Endodermal cell (in vitro differentiated cells): ENCODE measurements at regions not wholly inside any gene's neighbourhood (a gene's known extent, or its start where the extent isn't known, plus 50 kb on each side); places are given as distances from the start of the nearest gene placed in this dataset.
"Not testable (repeated sequence)": the region's sequence is repeated elsewhere in the genome, so short reads cannot be mapped to it uniquely, and the experiment has no call there.

Experiments used
- DNase-seq: peaks from one replicate; pipeline ENCODE4 v3.0.0-alpha.2; 2017
- H3K27ac ChIP-seq: 2 replicates; pipeline ENCODE4 v1.5.1; 2013; ENCODE audit warnings: mild to moderate bottlenecking, low read depth, low read length, moderate library complexity
- H3K27me3 ChIP-seq: 2 replicates; pipeline ENCODE4 v1.6.1; 2013; ENCODE audit warnings: mild to moderate bottlenecking, low read length, moderate library complexity; ENCODE audit not compliant: insufficient read depth, control insufficient read depth, poor library complexity, severe bottlenecking
- H3K36me3 ChIP-seq: 2 replicates; pipeline ENCODE4 v1.7.0; 2013; ENCODE audit warnings: mild to moderate bottlenecking, low read length, moderate library complexity; ENCODE audit not compliant: control insufficient read depth, insufficient read depth
- H3K4me1 ChIP-seq: one replicate; pipeline ENCODE4 v1.7.0; 2013; ENCODE audit warnings: low read length; ENCODE audit not compliant: control insufficient read depth, insufficient read depth
- H3K4me3 ChIP-seq: 2 replicates; pipeline ENCODE4 v1.5.1; 2013; ENCODE audit warnings: mild to moderate bottlenecking, low read length, moderate library complexity
- H3K9ac ChIP-seq: 2 replicates; pipeline ENCODE4 v1.6.1; 2013; ENCODE audit warnings: mild to moderate bottlenecking, low read length, moderate library complexity; ENCODE audit not compliant: poor library complexity, severe bottlenecking; ENCODE audit errors: extremely low read depth
- H3K9me3 ChIP-seq: 2 replicates; pipeline ENCODE4 v1.6.1; 2013; ENCODE audit warnings: mild to moderate bottlenecking, low read length, moderate library complexity; ENCODE audit not compliant: control insufficient read depth
- H3K27ac Mint-ChIP-seq: 2 replicates; pipeline ENCODE4 v1.8.0; 2020; ENCODE audit warnings: mixed read lengths
- H3K27me3 Mint-ChIP-seq: 2 replicates; pipeline ENCODE4 v1.8.0; 2021; ENCODE audit warnings: mild to moderate bottlenecking, mixed read lengths; ENCODE audit not compliant: insufficient read depth
- H3K36me3 Mint-ChIP-seq: 2 replicates; pipeline ENCODE4 v1.8.0; 2020; ENCODE audit warnings: low read depth, mixed read lengths
- H3K4me1 Mint-ChIP-seq: 2 replicates; pipeline ENCODE4 v1.8.0; 2020; ENCODE audit warnings: mixed read lengths
- H3K4me3 Mint-ChIP-seq: 2 replicates; pipeline ENCODE4 v1.8.0; 2020; ENCODE audit warnings: mild to moderate bottlenecking, moderate library complexity, mixed read lengths
- H3K9me3 Mint-ChIP-seq: 2 replicates; pipeline ENCODE4 v1.8.0; 2020; ENCODE audit warnings: mild to moderate bottlenecking, mixed read lengths
- WGBS, 2 experiments: methylation state at CpG; one replicate each; pipeline versions ENCODE4 v1.1.5 to v1.1.7; 2013; ENCODE audit warnings: missing lambda C conversion rate in 2 of 2, mixed read lengths in 1 of 2; ENCODE audit not compliant: insufficient coverage in 1 of 2, insufficient read length in 1 of 2; 5-methylcytosine and 5-hydroxymethylcytosine counted together
- TF ChIP-seq, protein P1 (sequence below): fragments of 200-600 bp; sonication (generic); conservative IDR thresholded peaks from 2 replicates; pipeline ENCODE4 v1.5.0; 2021; ENCODE audit warnings: antibody characterized with exemption, mild to moderate bottlenecking

DNA sequence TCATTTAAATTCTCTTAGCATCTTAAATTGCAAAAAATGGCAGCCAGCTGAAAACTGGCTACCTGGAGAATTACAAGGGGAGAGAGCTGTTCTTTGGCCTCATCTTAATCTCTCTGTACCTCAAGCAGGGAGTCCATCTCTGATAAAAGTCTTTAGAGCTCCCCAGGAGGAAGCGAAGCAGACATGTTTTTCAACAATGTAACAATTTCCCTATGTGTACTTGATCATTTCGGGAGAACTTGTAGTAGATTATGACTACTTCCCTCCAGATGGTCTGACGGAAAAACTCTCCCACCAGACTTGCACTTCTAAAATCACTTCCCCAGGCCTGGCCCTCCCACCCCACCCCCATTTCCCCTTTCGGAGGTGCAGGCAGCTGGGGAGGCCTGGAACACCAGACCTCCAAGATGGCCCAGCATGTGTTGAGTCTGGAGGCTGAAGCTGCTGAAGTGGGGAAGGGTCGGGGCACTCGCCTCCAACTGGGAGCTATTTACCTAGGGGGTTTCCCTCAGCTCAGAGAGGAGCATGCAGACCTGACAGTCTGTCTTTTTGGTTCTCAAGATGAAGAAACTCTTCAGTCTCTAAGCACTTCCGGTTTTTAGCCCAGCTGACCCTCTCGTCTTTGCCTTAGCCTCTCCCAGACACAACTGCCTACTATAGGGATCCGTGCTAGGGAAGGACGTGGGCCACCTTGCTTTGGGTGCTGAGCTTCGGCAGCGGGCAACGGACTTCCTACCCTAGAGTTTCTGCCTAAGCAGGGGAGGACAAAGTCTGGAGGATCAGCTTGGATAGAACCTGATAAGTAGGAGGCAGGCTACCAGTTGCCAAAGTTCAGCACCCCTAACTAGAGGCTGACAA lies 164.0 kb upstream of the TBL1XR1 start:
- Histone ChIP-seq H3K4me1 (peaks cover 35% of the 10 kb centered on the region), H3K36me3 (no peaks in the 10 kb centered on the region), H3K27me3 (no peaks in the 10 kb centered on the region), H3K27ac (no peak overlapping the region), H3K9me3 (peaks cover 6% of the 10 kb centered on the region), H3K9ac (no peak overlapping the region), H3K4me3 (no peak overlapping the region)
- Mint-ChIP-seq H3K4me3 (no peak overlapping the region), H3K9me3 (peaks cover 4% of the 10 kb centered on the region), H3K36me3 (no peaks in the 10 kb centered on the region), H3K27ac (peak overlapping the region; percentile 97), H3K4me1 (peaks cover 55% of the 10 kb centered on the region), H3K27me3 (no peaks in the 10 kb centered on the region)
- 75 to 80% methylated on average over 7 to 13 of the region's 13 CpGs for WGBS, 2 experiments
- TF ChIP-seq, protein P1, sequence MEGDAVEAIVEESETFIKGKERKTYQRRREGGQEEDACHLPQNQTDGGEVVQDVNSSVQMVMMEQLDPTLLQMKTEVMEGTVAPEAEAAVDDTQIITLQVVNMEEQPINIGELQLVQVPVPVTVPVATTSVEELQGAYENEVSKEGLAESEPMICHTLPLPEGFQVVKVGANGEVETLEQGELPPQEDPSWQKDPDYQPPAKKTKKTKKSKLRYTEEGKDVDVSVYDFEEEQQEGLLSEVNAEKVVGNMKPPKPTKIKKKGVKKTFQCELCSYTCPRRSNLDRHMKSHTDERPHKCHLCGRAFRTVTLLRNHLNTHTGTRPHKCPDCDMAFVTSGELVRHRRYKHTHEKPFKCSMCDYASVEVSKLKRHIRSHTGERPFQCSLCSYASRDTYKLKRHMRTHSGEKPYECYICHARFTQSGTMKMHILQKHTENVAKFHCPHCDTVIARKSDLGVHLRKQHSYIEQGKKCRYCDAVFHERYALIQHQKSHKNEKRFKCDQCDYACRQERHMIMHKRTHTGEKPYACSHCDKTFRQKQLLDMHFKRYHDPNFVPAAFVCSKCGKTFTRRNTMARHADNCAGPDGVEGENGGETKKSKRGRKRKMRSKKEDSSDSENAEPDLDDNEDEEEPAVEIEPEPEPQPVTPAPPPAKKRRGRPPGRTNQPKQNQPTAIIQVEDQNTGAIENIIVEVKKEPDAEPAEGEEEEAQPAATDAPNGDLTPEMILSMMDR = no peak
- no peak for DNase-seq

- DNase-seq = no peak
- Histone ChIP-seq H3K4me3 (no peak overlapping the region), H3K36me3 (no peaks in the 10 kb centered on the region), H3K27ac (no peak overlapping the region), H3K4me1 (peaks cover 30% of the 10 kb centered on the region), H3K9me3 (peaks cover 6% of the 10 kb centered on the region), H3K27me3 (no peaks in the 10 kb centered on the region), H3K9ac (no peak overlapping the region)
- H3K4me1 Mint-ChIP-seq = peaks cover 43% of the 10 kb centered on the region
- peaks cover 4% of the 10 kb centered on the region for H3K9me3 Mint-ChIP-seq
- H3K27me3 Mint-ChIP-seq = no peaks in the 10 kb centered on the region
- no peaks in the 10 kb centered on the region for H3K36me3 Mint-ChIP-seq
- TF ChIP-seq, protein P1 = no peak
- WGBS, 2 experiments = 83 to 87% methylated on average over 2 of the region's 2 CpGs
- H3K4me3 Mint-ChIP-seq = no peak overlapping the region
- H3K27ac Mint-ChIP-seq = no peak overlapping the region
These were observed 165.3 kb upstream of the TBL1XR1 start for GRCh38 chr3:177362626-177363025.

GRCh38 chr3:177364236-177364635 lies 167.0 kb upstream of the TBL1XR1 start:
- no peak overlapping the region for H3K9ac ChIP-seq
- TF ChIP-seq, protein P1 = no peak
- H3K4me3 ChIP-seq = no peak overlapping the region
- Mint-ChIP-seq H3K36me3 (no peaks in the 10 kb centered on the region), H3K27ac (no peak overlapping the region), H3K27me3 (no peaks in the 10 kb centered on the region), H3K4me3 (no peak overlapping the region), H3K9me3 (peaks cover 4% of the 10 kb centered on the region), H3K4me1 (peaks cover 28% of the 10 kb centered on the region)
- peaks cover 18% of the 10 kb centered on the region for H3K4me1 ChIP-seq
- no peak for DNase-seq
- peaks cover 6% of the 10 kb centered on the region for H3K9me3 ChIP-seq
- no peaks in the 10 kb centered on the region for H3K27me3 ChIP-seq
- no peaks in the 10 kb centered on the region for H3K36me3 ChIP-seq
- 98 to 100% methylated on average over 2 of the region's 4 CpGs for WGBS, 2 experiments
- H3K27ac ChIP-seq = no peak overlapping the region

DNA sequence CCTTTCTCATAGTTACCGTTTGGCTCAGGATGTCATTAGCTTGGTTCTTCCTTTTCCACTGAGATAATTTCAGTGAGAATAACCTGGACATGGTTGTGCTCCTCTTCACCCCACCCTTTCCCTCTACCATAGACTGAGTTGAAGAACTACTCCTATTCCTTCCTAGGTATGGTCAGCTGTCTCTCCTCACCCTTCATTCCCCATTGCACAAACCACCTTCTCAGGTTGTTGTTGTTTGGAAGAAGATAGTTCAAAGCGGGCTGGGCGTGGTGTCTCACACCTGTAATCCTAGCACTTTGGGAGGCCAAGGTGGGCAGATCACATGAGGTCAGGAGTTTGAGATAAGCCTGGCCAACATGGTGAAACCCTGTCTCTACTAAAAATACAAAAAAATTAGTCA lies 168.0 kb upstream of the TBL1XR1 start:
- not testable (repeated sequence) for H3K4me3 Mint-ChIP-seq, H3K36me3 Mint-ChIP-seq, H3K9ac ChIP-seq, H3K27me3 ChIP-seq, H3K4me3 ChIP-seq, DNase-seq, H3K36me3 ChIP-seq, H3K27ac ChIP-seq, H3K27me3 Mint-ChIP-seq, H3K9me3 Mint-ChIP-seq, H3K27ac Mint-ChIP-seq, H3K9me3 ChIP-seq
- H3K4me1 Mint-ChIP-seq = peaks cover 23% of the 10 kb centered on the region
- 95 to 100% methylated on average over 1 to 3 of the region's 3 CpGs for WGBS, 2 experiments
- peaks cover 16% of the 10 kb centered on the region for H3K4me1 ChIP-seq
